ENCODE measurements at regions not wholly inside any gene's neighbourhood (a gene's known extent, or its start where the extent isn't known, plus 50 kb on each side); places are given as distances from the start of the nearest gene placed in this dataset.

DNA sequence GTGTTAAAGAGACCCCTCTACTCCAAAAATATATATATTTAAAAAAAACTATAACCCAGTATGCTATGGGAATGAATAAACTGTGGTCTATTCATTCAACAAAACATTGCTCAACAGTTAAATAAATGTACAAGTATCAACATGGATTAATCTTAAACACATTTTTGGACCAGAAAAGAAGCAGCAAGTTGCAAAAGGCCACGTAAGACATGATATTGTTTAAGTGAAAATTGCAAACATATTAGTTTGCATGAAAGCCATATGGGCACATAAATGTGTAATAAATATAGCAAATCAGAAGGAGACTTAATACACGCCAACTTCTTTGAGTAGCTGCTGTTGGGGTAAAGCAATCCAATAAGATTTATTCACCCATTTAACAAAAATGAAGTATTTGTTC, 321.5 kb downstream of the FBXO15 start:
- POLR2A ChIA-PET (ENCODE audit: low non-redundant PET), result no interaction called here
- H3K4me3 ChIP-seq (ENCODE audit: low read depth, low read length, poor library complexity, severe bottlenecking), result no peak overlapping the region
- intact Hi-C loops (cut with micrococcal nuclease; ENCODE audit: unreplicated experiment), result no loop called here
- no peaks in the 10 kb centered on the region for H3K27me3 ChIP-seq (replicated peaks; ENCODE audit: insufficient read depth, low read depth, low read length, poor library complexity)
- no peaks in the 10 kb centered on the region for H3K9me3 ChIP-seq (ENCODE audit: low read depth, low read length, poor library complexity, severe bottlenecking)
- no peaks in the 10 kb centered on the region for H3K36me3 ChIP-seq (ENCODE audit: insufficient read depth, low read length, poor library complexity, severe bottlenecking)
- TF ChIP-seq, protein P1, sequence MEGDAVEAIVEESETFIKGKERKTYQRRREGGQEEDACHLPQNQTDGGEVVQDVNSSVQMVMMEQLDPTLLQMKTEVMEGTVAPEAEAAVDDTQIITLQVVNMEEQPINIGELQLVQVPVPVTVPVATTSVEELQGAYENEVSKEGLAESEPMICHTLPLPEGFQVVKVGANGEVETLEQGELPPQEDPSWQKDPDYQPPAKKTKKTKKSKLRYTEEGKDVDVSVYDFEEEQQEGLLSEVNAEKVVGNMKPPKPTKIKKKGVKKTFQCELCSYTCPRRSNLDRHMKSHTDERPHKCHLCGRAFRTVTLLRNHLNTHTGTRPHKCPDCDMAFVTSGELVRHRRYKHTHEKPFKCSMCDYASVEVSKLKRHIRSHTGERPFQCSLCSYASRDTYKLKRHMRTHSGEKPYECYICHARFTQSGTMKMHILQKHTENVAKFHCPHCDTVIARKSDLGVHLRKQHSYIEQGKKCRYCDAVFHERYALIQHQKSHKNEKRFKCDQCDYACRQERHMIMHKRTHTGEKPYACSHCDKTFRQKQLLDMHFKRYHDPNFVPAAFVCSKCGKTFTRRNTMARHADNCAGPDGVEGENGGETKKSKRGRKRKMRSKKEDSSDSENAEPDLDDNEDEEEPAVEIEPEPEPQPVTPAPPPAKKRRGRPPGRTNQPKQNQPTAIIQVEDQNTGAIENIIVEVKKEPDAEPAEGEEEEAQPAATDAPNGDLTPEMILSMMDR (conservative IDR thresholded peaks at IDR 0.05; ENCODE audit: low read depth, low read length), result no peak
- TF ChIP-seq EZH2 (IDR thresholded peaks at IDR 0.05; ENCODE audit: borderline replicate concordance, low read depth, low read length, poor library complexity, severe bottlenecking), result no peak
- CTCF ChIA-PET, result no interaction called here
- no TSS peak for BruUV-seq (replicated peaks)
- H3K4me1 ChIP-seq (ENCODE audit: insufficient read depth, low read length, poor library complexity, severe bottlenecking), result no peaks in the 10 kb centered on the region
- no peak overlapping the region for H3K27ac ChIP-seq (ENCODE audit: low read depth, low read length, poor library complexity, severe bottlenecking)
- DNase-seq (ENCODE audit: low spot score), result no peak

DNA sequence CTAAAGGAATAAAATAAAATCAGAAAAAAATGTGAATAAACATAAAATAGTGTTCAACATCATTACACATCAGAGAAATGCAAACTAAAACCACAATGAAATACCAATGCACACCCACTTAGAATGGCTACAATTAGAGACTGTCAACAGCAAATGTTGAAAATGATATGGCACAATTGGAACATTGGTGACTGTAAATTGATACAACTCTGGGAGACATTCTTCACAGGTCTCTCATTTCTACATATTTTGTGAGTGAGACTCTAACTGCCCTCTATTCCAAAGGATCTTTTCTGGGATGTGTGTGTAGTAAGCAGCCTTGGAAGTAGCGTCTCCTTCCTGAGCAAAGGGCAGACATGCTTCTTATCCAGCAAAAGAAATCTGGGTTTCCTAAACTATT, 323.0 kb downstream of the FBXO15 start:
- no peak for DNase-seq (ENCODE audit: low spot score)
- POLR2A ChIA-PET (ENCODE audit: low non-redundant PET), result no interaction called here
- H3K4me3 ChIP-seq (ENCODE audit: low read depth, low read length, poor library complexity, severe bottlenecking), result no peak overlapping the region
- CTCF ChIA-PET, result no interaction called here
- no peaks in the 10 kb centered on the region for H3K9me3 ChIP-seq (ENCODE audit: low read depth, low read length, poor library complexity, severe bottlenecking)
- no peak overlapping the region for H3K27ac ChIP-seq (ENCODE audit: low read depth, low read length, poor library complexity, severe bottlenecking)
- H3K27me3 ChIP-seq (replicated peaks; ENCODE audit: insufficient read depth, low read depth, low read length, poor library complexity), result no peaks in the 10 kb centered on the region
- intact Hi-C loops (cut with micrococcal nuclease; ENCODE audit: unreplicated experiment), result no loop called here
- no peaks in the 10 kb centered on the region for H3K4me1 ChIP-seq (ENCODE audit: insufficient read depth, low read length, poor library complexity, severe bottlenecking)
- no TSS peak for BruUV-seq (replicated peaks)
- TF ChIP-seq EZH2 (IDR thresholded peaks at IDR 0.05; ENCODE audit: borderline replicate concordance, low read depth, low read length, poor library complexity, severe bottlenecking), result no peak
- TF ChIP-seq, protein P1 (conservative IDR thresholded peaks at IDR 0.05; ENCODE audit: low read depth, low read length), result no peak
- no peaks in the 10 kb centered on the region for H3K36me3 ChIP-seq (ENCODE audit: insufficient read depth, low read length, poor library complexity, severe bottlenecking)

DNA sequence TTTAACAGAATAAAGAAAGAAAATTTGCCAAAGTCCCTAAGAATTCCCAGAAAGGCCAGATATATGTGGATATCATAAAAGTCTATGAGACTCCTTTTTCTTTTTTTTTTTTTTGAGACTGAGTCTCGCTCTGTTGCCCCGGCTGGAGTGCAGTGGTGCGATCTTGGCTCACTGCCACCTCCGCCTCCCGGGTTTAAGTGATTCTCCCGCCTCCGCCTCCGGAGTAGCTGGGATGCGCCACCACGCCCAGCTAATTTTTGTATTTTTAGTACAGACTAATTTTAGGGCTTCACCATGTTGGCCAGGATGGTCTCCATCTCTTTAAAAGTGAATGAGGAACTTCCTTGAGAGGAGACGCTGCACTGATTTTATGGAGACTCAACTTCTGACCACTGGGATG, 335.2 kb downstream of the FBXO15 start:
- no peak for DNase-seq (ENCODE audit: low spot score)
- no peaks in the 10 kb centered on the region for H3K36me3 ChIP-seq (ENCODE audit: insufficient read depth, low read length, poor library complexity, severe bottlenecking)
- no peaks in the 10 kb centered on the region for H3K27me3 ChIP-seq (replicated peaks; ENCODE audit: insufficient read depth, low read depth, low read length, poor library complexity)
- H3K4me3 ChIP-seq (ENCODE audit: low read depth, low read length, poor library complexity, severe bottlenecking), result no peak overlapping the region
- no TSS peak for BruUV-seq (replicated peaks)
- no peak overlapping the region for H3K27ac ChIP-seq (ENCODE audit: low read depth, low read length, poor library complexity, severe bottlenecking)
- intact Hi-C loops (cut with micrococcal nuclease; ENCODE audit: unreplicated experiment), result no loop called here
- ChIA-PET POLR2A (ENCODE audit: low non-redundant PET) (no interaction called here), CTCF (no interaction called here)
- TF ChIP-seq, protein P1 (conservative IDR thresholded peaks at IDR 0.05; ENCODE audit: low read depth, low read length), result no peak
- no peak for TF ChIP-seq EZH2 (IDR thresholded peaks at IDR 0.05; ENCODE audit: borderline replicate concordance, low read depth, low read length, poor library complexity, severe bottlenecking)
- no peaks in the 10 kb centered on the region for H3K9me3 ChIP-seq (ENCODE audit: low read depth, low read length, poor library complexity, severe bottlenecking)
- no peaks in the 10 kb centered on the region for H3K4me1 ChIP-seq (ENCODE audit: insufficient read depth, low read length, poor library complexity, severe bottlenecking)

Data from A673 (cell line).